K562 (cell line): ENCODE measurements at regions not wholly inside any gene's neighbourhood (a gene's known extent, or its start where the extent isn't known, plus 50 kb on each side); places are given as distances from the start of the nearest gene placed in this dataset.

Source experiments
- ATAC-seq: fragments of 200-7000 bp; cut with Tn5 transposase; 3 replicates; pipeline ENCODE4 v1.9.1; 2020; ENCODE audit warnings: moderate library complexity
- BruUV-seq: library from RNA; stranded (reverse); fragments of 400-500 nt; replicated peaks from 2 replicates; lab custom pipeline; 2021; lab: Mats Ljungman, UMichigan
- CTCF ChIA-PET: fragments of 300-600 bp; formaldehyde crosslinking; extraction: SDS; loops from one replicate; lab custom pipeline; 2021; ENCODE audit warnings: low intra/inter-chr PET ratio; lab: Yijun Ruan, JAX
- POLR2A ChIA-PET: fragments of 300-600, 350-650 bp; sonication (Branson Sonifier 250); formaldehyde crosslinking; extraction: SDS; loops from one replicate; lab custom pipeline; 2021; ENCODE audit warnings: antibody characterized with exemption, inconsistent platforms; lab: Yijun Ruan, JAX
- DNase-seq, 4 experiments: peaks; one replicate each; pipeline versions ENCODE4 v3.0.0 to v3.0.0-alpha.2; 2011 to 2018; ENCODE audit warnings: low spot score in 3 of 4, mixed read lengths in 3 of 4; ENCODE audit errors: extremely low read depth in 1 of 4
- FAIRE-seq: peaks from 2 replicates; lab custom pipeline; 2011; peaks lifted over from hg19 to GRCh38; lab: Jason Lieb, UNC
- H2AFZ ChIP-seq: 2 replicates; pipeline ENCODE4 v1.6.0; 2011; ENCODE audit warnings: low read depth, low read length, control low read depth, inconsistent platforms
- H3K27ac ChIP-seq: fragments of 200-600 bp; 3 replicates; pipeline ENCODE4 v1.8.0; 2011; ENCODE audit warnings: low read depth, mild to moderate bottlenecking, control low read depth, inconsistent platforms, low read length, moderate library complexity, mixed read lengths; ENCODE audit errors: extremely low read depth
- H3K27me3 ChIP-seq, 2 experiments: fragments of 300-600 bp in 1 of 2; 2 replicates in 1 of 2; 3 replicates in 1 of 2; pipeline versions ENCODE4 v1.6.0 to v1.8.0; 2011; ENCODE audit warnings: inconsistent platforms in 2 of 2, low read length in 2 of 2, mild to moderate bottlenecking in 1 of 2, mixed read lengths in 1 of 2, moderate library complexity in 1 of 2; ENCODE audit not compliant: control insufficient read depth in 2 of 2, insufficient read depth in 2 of 2
- H3K36me3 ChIP-seq: fragments of 300-600 bp; 3 replicates; pipeline ENCODE4 v1.8.0; 2011; ENCODE audit warnings: mild to moderate bottlenecking, low read length, inconsistent platforms; ENCODE audit not compliant: control insufficient read depth, insufficient read depth
- H3K4me1 ChIP-seq, 2 experiments: fragments of 200-600 bp in 1 of 2; replicated peaks in 1 of 2; 2 replicates in 1 of 2; 3 replicates in 1 of 2; pipeline versions ENCODE4 v1.5.1 to v1.8.0; 2011; ENCODE audit warnings: inconsistent platforms in 2 of 2, low read length in 2 of 2, mild to moderate bottlenecking in 1 of 2, mixed read lengths in 1 of 2, moderate library complexity in 1 of 2; ENCODE audit not compliant: control insufficient read depth in 2 of 2, insufficient read depth in 2 of 2
- H3K4me2 ChIP-seq: 2 replicates; pipeline ENCODE4 v1.6.1; 2011; ENCODE audit warnings: low read length, control low read depth, inconsistent platforms, mixed read lengths; ENCODE audit not compliant: insufficient read depth
- H3K4me3 ChIP-seq: fragments of 200-600 bp; sonication (generic), shearing (Covaris generic); 2 replicates; pipeline ENCODE4 v1.5.1; 2016; ENCODE audit warnings: control low read depth, inconsistent platforms
- H3K79me2 ChIP-seq: fragments of 200-600 bp; 3 replicates; pipeline ENCODE4 v1.8.0; 2011; ENCODE audit warnings: low read length, inconsistent platforms; ENCODE audit not compliant: control insufficient read depth, insufficient read depth
- H3K9ac ChIP-seq, 2 experiments: 2 replicates each; pipeline versions ENCODE4 v1.6.0 to v1.6.1; 2011; ENCODE audit warnings: low read depth in 2 of 2, low read length in 2 of 2, control low read depth in 1 of 2, inconsistent platforms in 1 of 2, mild to moderate bottlenecking in 1 of 2, mixed read lengths in 1 of 2; ENCODE audit not compliant: insufficient read depth in 1 of 2
- H3K9me1 ChIP-seq: one replicate; pipeline ENCODE4 v1.6.0; 2011; ENCODE audit warnings: inconsistent platforms, mild to moderate bottlenecking, low read length, moderate library complexity; ENCODE audit not compliant: control insufficient read depth, insufficient read depth
- H3K9me3 ChIP-seq: replicated peaks from 2 replicates; pipeline ENCODE4 v1.5.1; 2011; ENCODE audit warnings: low read depth, low read length, inconsistent platforms; ENCODE audit not compliant: control insufficient read depth, insufficient read depth
- H4K20me1 ChIP-seq: replicated peaks from 2 replicates; pipeline ENCODE4 v1.6.1; 2011; ENCODE audit warnings: low read length, inconsistent platforms, mixed read lengths; ENCODE audit not compliant: control insufficient read depth, insufficient read depth
- ADNP ChIP-seq: fragments of 200-800 bp; sonication (Bioruptor generic); IDR thresholded peaks from 2 replicates; pipeline ENCODE4 v1.6.1; 2016; ENCODE audit warnings: missing genetic modification characterization, missing compliant biosample characterization
- CHD4 ChIP-seq: fragments of 200-600 bp; sonication (generic); IDR thresholded peaks from 3 replicates; pipeline ENCODE4 v1.6.1; 2012; ENCODE audit warnings: low read depth, mild to moderate bottlenecking, mixed read lengths, low read length, inconsistent platforms; ENCODE audit not compliant: insufficient read depth, insufficient replicate concordance, poor library complexity, severe bottlenecking
- CREB5 ChIP-seq: fragments of 250-450 bp; sonication (Bioruptor Pico); IDR thresholded peaks from 2 replicates; pipeline ENCODE4 v1.5.0; 2020; ENCODE audit warnings: mild to moderate bottlenecking
- ELF2 ChIP-seq: fragments of 250-450 bp; sonication (Bioruptor Pico); IDR thresholded peaks from 2 replicates; pipeline ENCODE4 v1.5.0; 2021; ENCODE audit warnings: mild to moderate bottlenecking
- ETV5 ChIP-seq: sonication (generic); formaldehyde crosslinking; IDR thresholded peaks from 2 replicates; pipeline ENCODE4 v1.4.0; 2020; ENCODE audit warnings: low read depth, mild to moderate bottlenecking, missing genetic modification reagents
- NCOR1 ChIP-seq: fragments of 450-650 bp; IDR thresholded peaks from 2 replicates; pipeline ENCODE4 v1.6.1; 2016; ENCODE audit warnings: mild to moderate bottlenecking, moderate library complexity
- RFX1 ChIP-seq: fragments of 450-650 bp; IDR thresholded peaks from 2 replicates; pipeline ENCODE4 v1.6.1; 2016; ENCODE audit warnings: mild to moderate bottlenecking, moderate library complexity
- ZBTB7A ChIP-seq: IDR thresholded peaks from 2 replicates; pipeline ENCODE4 v1.6.1; 2011; ENCODE audit warnings: low read depth, mild to moderate bottlenecking, low read length, moderate library complexity, borderline replicate concordance; ENCODE audit not compliant: control insufficient read depth
- ZNF347 ChIP-seq: fragments of 450-650 bp; formaldehyde crosslinking; IDR thresholded peaks from 2 replicates; pipeline ENCODE4 v1.4.0; 2020; ENCODE audit warnings: low read depth, mild to moderate bottlenecking, moderate library complexity
- ZNF449 ChIP-seq: fragments of 250-450 bp; sonication (Bioruptor Pico); IDR thresholded peaks from 2 replicates; pipeline ENCODE4 v1.8.0; 2022; ENCODE audit warnings: moderate library complexity, mild to moderate bottlenecking, inconsistent platforms
- ZNF518B ChIP-seq: fragments of 250-450 bp; sonication (Bioruptor Pico); IDR thresholded peaks from 2 replicates; pipeline ENCODE4 v1.5.0; 2021; ENCODE audit warnings: mild to moderate bottlenecking, moderate library complexity
- ZNF583 ChIP-seq: fragments of 250-450 bp; sonication (Bioruptor Pico); IDR thresholded peaks from 2 replicates; pipeline ENCODE4 v1.4.0; 2020
- WGBS: fragments of 100-300 bp; shearing (Covaris generic); methylation state at CpG from one replicate; pipeline ENCODE4 v1.1.6; 2016; ENCODE audit warnings: low coverage, mixed read lengths; ENCODE audit not compliant: insufficient coverage; ENCODE audit errors: missing lambda C conversion rate; 5-methylcytosine and 5-hydroxymethylcytosine counted together
- in situ Hi-C: fragments of 300-500 bp; cut with MboI; formaldehyde crosslinking; loops from 4 replicates; pipeline ENCODE4 v1.15.0; 2018; ENCODE audit warnings: inconsistent platforms, mixed read lengths
- intact Hi-C: fragments of 100-400 bp; cut with micrococcal nuclease; formaldehyde crosslinking; loops from 2 replicates; pipeline ENCODE4 v1.14.2; 2022

GRCh38 chr2:63665846-63666475 is 77.2 kb downstream of the MDH1 start (continued):
- no peak for TF ChIP-seq ZBTB7A
- TF ChIP-seq, all 486 proteins: peak for 0

GRCh38 chr2:63667132-63667700 is 78.5 kb downstream of the MDH1 start:
- H3K9me3 ChIP-seq = no peaks in the 10 kb centered on the region
- FAIRE-seq (no peak), ATAC-seq (no peak), DNase-seq (no peak)
- ChIA-PET CTCF (no interaction called here), POLR2A (no interaction called here)
- no peaks in the 10 kb centered on the region for H4K20me1 ChIP-seq
- no peak overlapping the region for H3K9ac ChIP-seq
- in situ Hi-C loops (no loop called here), intact Hi-C loops (no loop called here)
- H3K27me3 ChIP-seq = peaks cover 0 to 10% of the 10 kb centered on the region in 2 experiments; a peak in 1 of 5 replicates
- H3K27ac ChIP-seq = no peak overlapping the region
- BruUV-seq = no TSS peak
- no peaks in the 10 kb centered on the region for H3K79me2 ChIP-seq
- 5% methylated on average over 3 of the region's 3 CpGs for WGBS
- H3K4me2 ChIP-seq = no peak overlapping the region
- H3K9me1 ChIP-seq = no peaks in the 10 kb centered on the region
- no peaks in the 10 kb centered on the region for H3K36me3 ChIP-seq
- no peaks in the 10 kb centered on the region for H3K4me1 ChIP-seq
- no peak overlapping the region for H3K4me3 ChIP-seq
- H2AFZ ChIP-seq = no peak overlapping the region
- TF ChIP-seq RFX1 (no peak), CHD4 (no peak), ADNP (tag) (no peak), ZNF583 (CRISPR knock-in tag) (no peak), NCOR1 (no peak), ZNF449 (CRISPR knock-in tag) (no peak), ZNF518B (CRISPR knock-in tag) (no peak), CREB5 (CRISPR knock-in tag) (no peak), ZNF347 (CRISPR knock-in tag) (no peak), ETV5 (CRISPR knock-in tag) (no peak), ELF2 (CRISPR knock-in tag) (no peak)
